ENCODE measurements at regions not wholly inside any gene's neighbourhood (a gene's known extent, or its start where the extent isn't known, plus 50 kb on each side); places are given as distances from the start of the nearest gene placed in this dataset.

GRCh38 chr7:121449735-121450240 is 53.7 kb upstream of the FAM3C start:
- TF ChIP-seq POLR2AphosphoS5 (IDR thresholded peaks at IDR 0.05; ENCODE audit: insufficient read depth, low read depth, low read length) (no peak), CTCF (IDR thresholded peaks at IDR 0.05; ENCODE audit: extremely low read depth in 1 of 2, insufficient read depth in 1 of 2, low read depth in 1 of 2, low read length in 2 of 2) (no peak)
